HCT116 (cell line): ENCODE measurements at regions not wholly inside any gene's neighbourhood (a gene's known extent, or its start where the extent isn't known, plus 50 kb on each side); places are given as distances from the start of the nearest gene placed in this dataset.

ENCODE experiments used
- ATAC-seq: fragments of 200-7000 bp; cut with Tn5 transposase; 2 replicates; pipeline ENCODE4 v1.9.1; 2020; ENCODE audit warnings: mild to moderate bottlenecking, moderate library complexity
- BruUV-seq: library from RNA; stranded (reverse); fragments of 400-500 nt; replicated peaks from 2 replicates; lab custom pipeline; 2021; lab: Mats Ljungman, UMichigan
- CTCF ChIA-PET: fragments of 300-600 bp; sonication (Branson Sonifier 250); formaldehyde crosslinking; loops from one replicate; lab custom pipeline; 2021; ENCODE audit warnings: antibody characterized with exemption; lab: Charles Lee
- POLR2A ChIA-PET: fragments of 300-600, 350-600 bp; sonication (Branson Sonifier 250); formaldehyde crosslinking; loops from one replicate; lab custom pipeline; 2021; ENCODE audit warnings: antibody characterized with exemption; lab: Charles Lee
- RAD21 ChIA-PET, 2 experiments: fragments of 300-600 bp; sonication (Branson Sonifier 250); formaldehyde crosslinking; loops; one replicate each; lab custom pipeline; 2023; ENCODE audit warnings: low total read pairs in 2 of 2; ENCODE audit not compliant: uncharacterized antibody in 2 of 2, unreplicated experiment in 2 of 2, low non-redundant PET in 1 of 2; lab: Charles Lee
- DNase-seq: peaks from one replicate; pipeline ENCODE4 v3.0.0-alpha.2; 2010; ENCODE audit warnings: low read depth, low spot score
- H2AFZ ChIP-seq: fragments of 200-600 bp; shearing (Covaris generic), sonication (generic); 2 replicates; pipeline ENCODE4 v1.6.1; 2017; ENCODE audit warnings: low read depth, mixed run types, mixed read lengths, antibody characterized with exemption, low read length; ENCODE audit not compliant: poor library complexity, severe bottlenecking
- H3K27ac ChIP-seq: 2 replicates; pipeline ENCODE4 v1.5.1; 2012; ENCODE audit warnings: low read depth, low read length
- H3K27me3 ChIP-seq: fragments of 200-600 bp; sonication (generic); 2 replicates; pipeline ENCODE4 v1.6.1; 2016; ENCODE audit warnings: mixed run types, low read length, mixed read lengths; ENCODE audit not compliant: insufficient read depth
- H3K36me3 ChIP-seq, 2 experiments: fragments of 200-500 bp in 1 of 2; fragments of 200-600 bp in 1 of 2; sonication (Bioruptor generic) in 1 of 2; sonication (generic) in 1 of 2; 2 replicates each; pipeline versions ENCODE4 v1.5.1 to v1.6.1; 2014 to 2016; ENCODE audit warnings: low read length in 2 of 2, inconsistent platforms in 1 of 2, mixed read lengths in 1 of 2, mixed run types in 1 of 2; ENCODE audit not compliant: insufficient read depth in 2 of 2, control insufficient read depth in 1 of 2
- H3K4me1 ChIP-seq, 2 experiments: fragments of 200-600 bp in 1 of 2; sonication (generic) in 1 of 2; 2 replicates each; pipeline versions ENCODE4 v1.5.1 to v1.6.1; 2012 to 2017; ENCODE audit warnings: low read length in 2 of 2, inconsistent platforms in 1 of 2, mild to moderate bottlenecking in 1 of 2, mixed read lengths in 1 of 2, mixed run types in 1 of 2, moderate library complexity in 1 of 2; ENCODE audit not compliant: insufficient read depth in 2 of 2, control insufficient read depth in 1 of 2
- H3K4me2 ChIP-seq: fragments of 200-600 bp; sonication (generic); 2 replicates; pipeline ENCODE4 v1.6.1; 2017; ENCODE audit warnings: mixed run types, low read length, mixed read lengths
- H3K4me3 ChIP-seq, 2 experiments: fragments of 200-600 bp in 1 of 2; sonication (generic) in 1 of 2; replicated peaks in 1 of 2; 2 replicates each; pipeline ENCODE4 v1.5.1; 2011 to 2016; ENCODE audit warnings: low read length in 2 of 2, control low read depth in 1 of 2, low read depth in 1 of 2, mild to moderate bottlenecking in 1 of 2, mixed read lengths in 1 of 2, mixed run types in 1 of 2
- H3K79me2 ChIP-seq: fragments of 200-600 bp; sonication (generic); 2 replicates; pipeline ENCODE4 v1.6.1; 2017; ENCODE audit warnings: mild to moderate bottlenecking, mixed run types, low read length, moderate library complexity, mixed read lengths; ENCODE audit not compliant: insufficient read depth
- H3K9ac ChIP-seq: fragments of 200-600 bp; sonication (generic); 2 replicates; pipeline ENCODE4 v1.6.1; 2016; ENCODE audit warnings: low read length, mixed read lengths
- H3K9me2 ChIP-seq: fragments of 200-600 bp; sonication (generic), shearing (Covaris generic); 2 replicates; pipeline ENCODE4 v1.6.1; 2017; ENCODE audit warnings: mixed run types, mild to moderate bottlenecking, moderate library complexity; ENCODE audit not compliant: insufficient read depth
- H3K9me3 ChIP-seq, 2 experiments: fragments of 200-500 bp in 1 of 2; fragments of 200-600 bp in 1 of 2; sonication (Bioruptor generic) in 1 of 2; sonication (generic) in 1 of 2; 2 replicates each; pipeline ENCODE4 v1.6.1; 2014 to 2017; ENCODE audit warnings: low read length in 2 of 2, mixed read lengths in 2 of 2, inconsistent platforms in 1 of 2, low read depth in 1 of 2, mild to moderate bottlenecking in 1 of 2, mixed run types in 1 of 2, moderate library complexity in 1 of 2; ENCODE audit not compliant: control insufficient read depth in 1 of 2, insufficient read depth in 1 of 2
- H4K20me1 ChIP-seq: fragments of 200-600 bp; sonication (generic), shearing (Covaris generic); 2 replicates; pipeline ENCODE4 v1.6.1; 2017; ENCODE audit warnings: mixed run types, mild to moderate bottlenecking, moderate library complexity; ENCODE audit not compliant: insufficient read depth
- CBX3 ChIP-seq: IDR thresholded peaks from 2 replicates; pipeline ENCODE4 v1.6.1; 2012; ENCODE audit warnings: low read depth
- CEBPB ChIP-seq: IDR thresholded peaks from 2 replicates; pipeline ENCODE4 v1.6.1; 2012; ENCODE audit warnings: low read depth
- CTCF ChIP-seq, 3 experiments: fragments of 200-600 bp in 1 of 3; sonication (generic) in 1 of 3; IDR thresholded peaks in 2 of 3; conservative IDR thresholded peaks in 1 of 3; 2 replicates each; pipeline ENCODE4 v1.5.1; 2012 to 2017; ENCODE audit warnings: low read depth in 2 of 3, low read length in 2 of 3, antibody characterized with exemption in 1 of 3, borderline replicate concordance in 1 of 3, control low read depth in 1 of 3, mild to moderate bottlenecking in 1 of 3, mixed read lengths in 1 of 3, mixed run types in 1 of 3, moderate library complexity in 1 of 3; ENCODE audit not compliant: insufficient read depth in 1 of 3
- EGR1 ChIP-seq: IDR thresholded peaks from 2 replicates; pipeline ENCODE4 v1.6.1; 2012; ENCODE audit warnings: low read depth
- EZH2 ChIP-seq: fragments of 200-600 bp; sonication (generic); IDR thresholded peaks from 2 replicates; pipeline ENCODE4 v1.6.1; 2017; ENCODE audit warnings: antibody characterized with exemption, mixed run types
- FOSL1 ChIP-seq: IDR thresholded peaks from 2 replicates; pipeline ENCODE4 v1.6.1; 2012; ENCODE audit warnings: low read depth
- JUND ChIP-seq: IDR thresholded peaks from 2 replicates; pipeline ENCODE4 v1.6.1; 2012
- POLR2A ChIP-seq: IDR thresholded peaks from 2 replicates; pipeline ENCODE4 v1.7.0; 2011; ENCODE audit warnings: borderline replicate concordance; ENCODE audit not compliant: insufficient read depth, insufficient read length; ENCODE audit errors: extremely low read depth
- RAD21 ChIP-seq: IDR thresholded peaks from 2 replicates; pipeline ENCODE4 v1.6.1; 2012; ENCODE audit warnings: low read depth, mild to moderate bottlenecking
- REST ChIP-seq: IDR thresholded peaks from 2 replicates; pipeline ENCODE4 v1.6.1; 2012; ENCODE audit warnings: low read depth
- SIN3A ChIP-seq: IDR thresholded peaks from 2 replicates; pipeline ENCODE4 v1.6.1; 2012; ENCODE audit warnings: low read depth
- SP1 ChIP-seq: IDR thresholded peaks from 2 replicates; pipeline ENCODE4 v1.6.1; 2012; ENCODE audit warnings: low read depth
- TCF7L2 ChIP-seq: IDR thresholded peaks from 2 replicates; pipeline ENCODE4 v1.7.0; 2011; ENCODE audit warnings: borderline replicate concordance, inconsistent platforms; ENCODE audit not compliant: insufficient read depth, insufficient read length; ENCODE audit errors: extremely low read depth
- YY1 ChIP-seq: IDR thresholded peaks from 2 replicates; pipeline ENCODE4 v1.6.1; 2011; ENCODE audit warnings: low read length, low read depth, moderate library complexity, mild to moderate bottlenecking; ENCODE audit not compliant: insufficient replicate concordance; ENCODE audit errors: extremely low read depth
- ZFX ChIP-seq: fragments of 450-650 bp; IDR thresholded peaks from 2 replicates; pipeline ENCODE4 v1.6.1; 2017
- ZNF274 ChIP-seq: fragments of 200-500 bp; sonication (Bioruptor generic); IDR thresholded peaks from 2 replicates; pipeline ENCODE4 v1.6.1; 2014; ENCODE audit warnings: mild to moderate bottlenecking, low read depth, low read length, inconsistent platforms
- intact Hi-C: fragments of 100-400 bp; cut with micrococcal nuclease; formaldehyde crosslinking; loops from 2 replicates; pipeline ENCODE4 v1.10.0; 2022
- TF ChIP-seq, protein P1 (sequence below): IDR thresholded peaks from 2 replicates; pipeline ENCODE4 v1.6.1; 2011; ENCODE audit warnings: mild to moderate bottlenecking, low read length, moderate library complexity; ENCODE audit not compliant: insufficient replicate concordance; ENCODE audit errors: extremely low read depth
- TF ChIP-seq, protein P2 (sequence below): IDR thresholded peaks from 2 replicates; pipeline ENCODE4 v1.6.1; 2012

DNA sequence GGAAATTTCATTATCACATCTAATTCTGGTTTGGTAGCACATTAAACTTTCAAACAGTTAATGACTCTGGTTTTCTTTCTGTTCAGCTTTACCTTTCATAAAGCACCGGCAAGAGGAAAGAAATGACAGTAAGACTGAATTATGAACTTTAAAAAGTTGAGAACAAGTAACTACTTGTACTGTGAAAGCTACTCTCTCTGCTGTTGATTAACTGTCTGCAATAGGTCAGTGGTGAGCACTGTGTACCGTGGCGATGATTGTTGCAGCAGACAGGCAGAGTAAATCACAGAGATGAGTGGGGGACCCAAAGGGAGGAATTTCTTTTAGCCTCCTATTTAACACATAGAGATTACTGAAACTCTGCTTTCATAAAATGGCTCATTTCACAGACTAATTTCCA lies 74.0 kb upstream of the MEF2C start:
- Histone ChIP-seq H3K27ac (no peak overlapping the region), H3K9me3 (no peaks in the 10 kb centered on the region), H3K4me1 (peaks cover 0 to 10% of the 10 kb centered on the region in 2 experiments; a peak in 2 of 4 replicates), H3K36me3 (no peaks in the 10 kb centered on the region), H2AFZ (no peak overlapping the region), H3K4me2 (no peak overlapping the region), H3K4me3 (no peak overlapping the region), H3K79me2 (no peaks in the 10 kb centered on the region), H4K20me1 (no peaks in the 10 kb centered on the region), H3K27me3 (no peaks in the 10 kb centered on the region), H3K9me2 (no peaks in the 10 kb centered on the region), H3K9ac (no peak overlapping the region)
- ATAC-seq (no peak), DNase-seq (no peak)
- ChIA-PET CTCF (no interaction called here), POLR2A (no interaction called here), RAD21 (no interaction called here)
- TF ChIP-seq, protein P1, sequence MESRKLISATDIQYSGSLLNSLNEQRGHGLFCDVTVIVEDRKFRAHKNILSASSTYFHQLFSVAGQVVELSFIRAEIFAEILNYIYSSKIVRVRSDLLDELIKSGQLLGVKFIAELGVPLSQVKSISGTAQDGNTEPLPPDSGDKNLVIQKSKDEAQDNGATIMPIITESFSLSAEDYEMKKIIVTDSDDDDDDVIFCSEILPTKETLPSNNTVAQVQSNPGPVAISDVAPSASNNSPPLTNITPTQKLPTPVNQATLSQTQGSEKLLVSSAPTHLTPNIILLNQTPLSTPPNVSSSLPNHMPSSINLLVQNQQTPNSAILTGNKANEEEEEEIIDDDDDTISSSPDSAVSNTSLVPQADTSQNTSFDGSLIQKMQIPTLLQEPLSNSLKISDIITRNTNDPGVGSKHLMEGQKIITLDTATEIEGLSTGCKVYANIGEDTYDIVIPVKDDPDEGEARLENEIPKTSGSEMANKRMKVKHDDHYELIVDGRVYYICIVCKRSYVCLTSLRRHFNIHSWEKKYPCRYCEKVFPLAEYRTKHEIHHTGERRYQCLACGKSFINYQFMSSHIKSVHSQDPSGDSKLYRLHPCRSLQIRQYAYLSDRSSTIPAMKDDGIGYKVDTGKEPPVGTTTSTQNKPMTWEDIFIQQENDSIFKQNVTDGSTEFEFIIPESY, result no peak
- TF ChIP-seq CBX3 (no peak), RAD21 (no peak), FOSL1 (no peak), YY1 (no peak), TCF7L2 (no peak), EZH2 (no peak), SIN3A (no peak), JUND (no peak), REST (no peak), EGR1 (no peak), SP1 (no peak), CEBPB (no peak), ZFX (no peak), POLR2A (no peak), ZNF274 (no peak), CTCF (IDR thresholded peaks at IDR 0.05 in 2 of 3, conservative IDR thresholded peaks at IDR 0.05 in 1 of 3; ENCODE audit: borderline replicate concordance in 1 of 3, insufficient read depth in 1 of 3, low read depth in 2 of 3, low read length in 2 of 3) (no peak)
- TF ChIP-seq, protein P2, sequence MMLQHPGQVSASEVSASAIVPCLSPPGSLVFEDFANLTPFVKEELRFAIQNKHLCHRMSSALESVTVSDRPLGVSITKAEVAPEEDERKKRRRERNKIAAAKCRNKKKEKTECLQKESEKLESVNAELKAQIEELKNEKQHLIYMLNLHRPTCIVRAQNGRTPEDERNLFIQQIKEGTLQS, result no peak
- BruUV-seq, result no TSS peak
- intact Hi-C loops, result no loop called here
